Gastrocnemius medialis (tissue), 4 donors: ENCODE measurements at regions not wholly inside any gene's neighbourhood (a gene's known extent, or its start where the extent isn't known, plus 50 kb on each side); places are given as distances from the start of the nearest gene placed in this dataset.
"Not testable (repeated sequence)": the region's sequence is repeated elsewhere in the genome, so short reads cannot be mapped to it uniquely, and the experiment has no call there.

ENCODE experiments used
- CTCF ChIP-seq, 5 experiments: fragments of 450-650 bp in 3 of 5; fragments of 200-600 bp in 2 of 5; sonication (generic) in 2 of 5; IDR thresholded peaks in 4 of 5; conservative IDR thresholded peaks in 1 of 5; 1 replicate in 4 of 5; 2 replicates in 1 of 5; pipeline ENCODE4 v1.5.1; 2016 to 2019; ENCODE audit warnings: antibody characterized with exemption in 5 of 5, mild to moderate bottlenecking in 3 of 5, moderate library complexity in 3 of 5
- POLR2A ChIP-seq, 2 donors: fragments of 450-650 bp; IDR thresholded peaks; one replicate each; pipeline ENCODE4 v1.6.1; 2017; ENCODE audit warnings: antibody characterized with exemption in 2 of 2, mild to moderate bottlenecking in 2 of 2, moderate library complexity in 2 of 2

DNA sequence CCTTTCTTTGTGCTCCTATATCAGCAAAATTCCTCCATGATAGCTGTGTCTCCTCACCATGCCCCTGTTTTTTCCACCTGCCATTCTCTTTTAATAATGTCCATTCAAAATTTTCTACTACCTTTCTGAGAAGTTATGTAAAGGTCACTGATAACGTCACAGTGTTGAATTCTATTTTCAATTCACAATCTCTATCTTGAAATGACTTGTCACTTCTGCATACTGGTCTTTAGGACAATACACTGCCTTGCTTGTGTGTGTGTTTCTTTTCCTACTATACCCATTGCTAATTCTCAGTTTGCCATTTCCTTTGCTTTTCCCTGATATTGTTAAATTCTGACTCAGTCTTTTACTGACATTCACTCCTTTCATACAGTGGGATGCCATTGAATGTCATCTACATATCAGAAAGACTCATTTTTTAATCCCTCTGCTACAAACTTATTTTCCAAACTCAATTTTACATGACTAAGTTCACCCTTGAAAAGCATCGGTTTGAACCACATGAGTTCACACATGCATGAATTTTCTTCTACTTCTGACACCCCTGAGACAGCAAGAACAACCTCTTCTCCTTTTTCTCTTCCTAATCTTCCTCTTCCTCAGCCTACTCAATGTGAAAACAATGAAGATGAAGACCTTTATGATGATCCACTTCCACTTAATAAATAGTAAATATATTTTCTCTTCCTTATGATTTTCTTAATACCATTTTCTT, 1470.7 kb downstream of the CDY2B start:
- not testable (repeated sequence) for TF ChIP-seq CTCF (IDR thresholded peaks at IDR 0.05 in 4 of 5, conservative IDR thresholded peaks at IDR 0.05 in 1 of 5); POLR2A (IDR thresholded peaks at IDR 0.05)
